ENCODE measurements at regions not wholly inside any gene's neighbourhood (a gene's known extent, or its start where the extent isn't known, plus 50 kb on each side); places are given as distances from the start of the nearest gene placed in this dataset.

DNA sequence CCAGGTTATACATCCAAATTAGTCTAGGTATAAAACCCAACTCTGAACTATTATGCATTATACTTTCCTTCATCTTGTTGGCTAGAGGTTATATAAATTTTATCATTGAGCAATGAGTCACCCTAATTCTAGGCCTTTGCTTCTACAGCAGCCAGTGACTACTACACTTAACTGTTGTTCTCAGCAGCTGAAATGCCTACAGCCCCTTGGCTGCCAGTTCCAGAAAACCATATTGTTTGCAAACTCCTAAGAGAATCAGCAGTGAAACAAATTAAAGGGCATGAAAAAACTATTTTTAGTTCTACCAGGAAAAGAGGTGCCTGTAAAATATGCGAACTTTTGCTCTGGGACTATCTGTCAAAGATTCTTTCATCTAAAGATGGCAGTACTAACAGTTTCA, 292.8 kb downstream of the FRK start:
- Histone ChIP-seq H3K4me3 (ENCODE audit: low read depth, low read length) (no peak overlapping the region), H3K27me3 (ENCODE audit: control insufficient read depth, insufficient read depth, low read length) (no peaks in the 10 kb centered on the region), H3K36me3 (ENCODE audit: control insufficient read depth, insufficient read depth, low read length) (no peaks in the 10 kb centered on the region)
- no peak for DNase-seq (ENCODE audit: low read depth)
- TF ChIP-seq, protein P1, sequence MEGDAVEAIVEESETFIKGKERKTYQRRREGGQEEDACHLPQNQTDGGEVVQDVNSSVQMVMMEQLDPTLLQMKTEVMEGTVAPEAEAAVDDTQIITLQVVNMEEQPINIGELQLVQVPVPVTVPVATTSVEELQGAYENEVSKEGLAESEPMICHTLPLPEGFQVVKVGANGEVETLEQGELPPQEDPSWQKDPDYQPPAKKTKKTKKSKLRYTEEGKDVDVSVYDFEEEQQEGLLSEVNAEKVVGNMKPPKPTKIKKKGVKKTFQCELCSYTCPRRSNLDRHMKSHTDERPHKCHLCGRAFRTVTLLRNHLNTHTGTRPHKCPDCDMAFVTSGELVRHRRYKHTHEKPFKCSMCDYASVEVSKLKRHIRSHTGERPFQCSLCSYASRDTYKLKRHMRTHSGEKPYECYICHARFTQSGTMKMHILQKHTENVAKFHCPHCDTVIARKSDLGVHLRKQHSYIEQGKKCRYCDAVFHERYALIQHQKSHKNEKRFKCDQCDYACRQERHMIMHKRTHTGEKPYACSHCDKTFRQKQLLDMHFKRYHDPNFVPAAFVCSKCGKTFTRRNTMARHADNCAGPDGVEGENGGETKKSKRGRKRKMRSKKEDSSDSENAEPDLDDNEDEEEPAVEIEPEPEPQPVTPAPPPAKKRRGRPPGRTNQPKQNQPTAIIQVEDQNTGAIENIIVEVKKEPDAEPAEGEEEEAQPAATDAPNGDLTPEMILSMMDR (IDR thresholded peaks at IDR 0.05; ENCODE audit: insufficient read depth, low read depth, low read length) = no peak
- CTCF ChIA-PET = no interaction called here
- POLR2A ChIA-PET = no interaction called here

DNA sequence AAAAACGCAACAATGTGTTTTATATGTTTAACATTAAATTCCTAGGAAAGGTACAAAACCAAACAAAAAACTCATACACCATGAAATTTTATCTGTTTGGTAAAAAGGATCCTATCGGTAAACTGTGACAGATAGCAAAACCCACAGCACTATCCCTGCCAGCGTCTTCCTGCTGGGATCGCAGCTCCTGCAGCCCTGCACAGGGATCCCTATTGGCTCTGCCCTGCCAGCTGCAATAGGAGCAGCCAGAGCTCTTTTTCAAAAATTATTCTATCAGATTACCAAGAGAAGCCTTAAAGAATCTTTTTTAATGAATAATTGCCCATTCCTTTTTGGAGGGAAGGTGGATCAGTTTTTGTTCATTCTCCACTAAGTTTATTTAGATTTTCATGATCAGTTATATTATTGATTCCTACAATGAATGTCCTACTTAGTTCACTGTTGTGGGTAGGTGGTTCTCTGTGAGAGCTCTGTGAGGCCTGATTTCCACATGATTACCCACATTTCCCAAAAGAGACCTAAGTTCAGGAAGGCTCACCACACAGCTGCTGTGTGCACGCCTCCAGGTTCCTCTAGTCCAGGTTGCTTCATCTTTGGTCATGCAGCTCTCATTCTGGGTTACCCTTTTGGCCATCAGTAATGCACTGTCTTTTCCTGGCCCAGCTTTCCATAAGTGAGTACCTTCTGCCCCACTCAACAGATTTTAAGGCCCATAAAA, 293.8 kb downstream of the FRK start:
- no peak for DNase-seq (ENCODE audit: low read depth)
- no peaks in the 10 kb centered on the region for H3K27me3 ChIP-seq (ENCODE audit: control insufficient read depth, insufficient read depth, low read length)
- CTCF ChIA-PET = interaction anchor here (0.5 kb wide), 1 partner anchor 347 kb away, joined by 3 read pairs; no protein-coding TSS in a partner anchor
- no peak overlapping the region for H3K4me3 ChIP-seq (ENCODE audit: low read depth, low read length)
- no peaks in the 10 kb centered on the region for H3K36me3 ChIP-seq (ENCODE audit: control insufficient read depth, insufficient read depth, low read length)
- TF ChIP-seq, protein P1 (IDR thresholded peaks at IDR 0.05; ENCODE audit: insufficient read depth, low read depth, low read length) = no peak
- POLR2A ChIA-PET = no interaction called here

GRCh38 chr6:115765966-115766365, 294.7 kb downstream of the FRK start:
- TF ChIP-seq, protein P1 (IDR thresholded peaks at IDR 0.05; ENCODE audit: insufficient read depth, low read depth, low read length) = no peak
- ChIA-PET CTCF (no interaction called here), POLR2A (no interaction called here)
- no peak overlapping the region for H3K4me3 ChIP-seq (ENCODE audit: low read depth, low read length)
- H3K36me3 ChIP-seq (ENCODE audit: control insufficient read depth, insufficient read depth, low read length) = no peaks in the 10 kb centered on the region
- DNase-seq (ENCODE audit: low read depth) = no peak
- no peaks in the 10 kb centered on the region for H3K27me3 ChIP-seq (ENCODE audit: control insufficient read depth, insufficient read depth, low read length)

GRCh38 chr6:115759051-115759450, 301.6 kb downstream of the FRK start:
- CTCF ChIA-PET = no interaction called here
- no peak for DNase-seq (ENCODE audit: low read depth)
- POLR2A ChIA-PET = no interaction called here
- TF ChIP-seq, protein P1 (IDR thresholded peaks at IDR 0.05; ENCODE audit: insufficient read depth, low read depth, low read length) = no peak
- no peak overlapping the region for H3K4me3 ChIP-seq (ENCODE audit: low read depth, low read length)
- H3K27me3 ChIP-seq (ENCODE audit: control insufficient read depth, insufficient read depth, low read length) = no peaks in the 10 kb centered on the region
- H3K36me3 ChIP-seq (ENCODE audit: control insufficient read depth, insufficient read depth, low read length) = no peaks in the 10 kb centered on the region

DNA sequence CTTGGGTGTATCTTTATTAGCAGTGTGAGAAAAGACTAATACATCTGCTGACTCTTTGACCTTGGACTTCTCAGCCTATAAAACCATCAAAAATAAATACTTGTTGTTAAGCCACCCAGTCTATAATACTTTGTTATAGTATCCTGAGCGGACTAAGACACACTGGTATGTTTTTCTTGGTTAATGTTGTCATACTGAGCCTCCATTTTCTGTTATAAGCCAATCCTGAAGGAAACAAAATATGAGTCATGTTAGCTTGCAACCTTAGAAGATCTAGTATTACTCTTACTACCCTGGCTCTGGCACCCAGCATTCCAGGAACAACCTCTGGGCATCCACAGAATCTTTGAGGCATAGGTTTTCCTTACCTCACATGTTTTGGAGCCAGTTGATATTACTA, 307.2 kb downstream of the FRK start:
- POLR2A ChIA-PET = no interaction called here
- Histone ChIP-seq H3K27me3 (ENCODE audit: control insufficient read depth, insufficient read depth, low read length) (no peaks in the 10 kb centered on the region), H3K36me3 (ENCODE audit: control insufficient read depth, insufficient read depth, low read length) (no peaks in the 10 kb centered on the region), H3K4me3 (ENCODE audit: low read depth, low read length) (no peak overlapping the region)
- TF ChIP-seq, protein P1 (IDR thresholded peaks at IDR 0.05; ENCODE audit: insufficient read depth, low read depth, low read length) = no peak
- CTCF ChIA-PET = no interaction called here
- peak; percentile 11 for DNase-seq (ENCODE audit: low read depth)
